ENCODE measurements at regions not wholly inside any gene's neighbourhood (a gene's known extent, or its start where the extent isn't known, plus 50 kb on each side); places are given as distances from the start of the nearest gene placed in this dataset.
A peak's percentile ranks its signal among the peaks of the same experiment; 100 is the strongest.

DNA sequence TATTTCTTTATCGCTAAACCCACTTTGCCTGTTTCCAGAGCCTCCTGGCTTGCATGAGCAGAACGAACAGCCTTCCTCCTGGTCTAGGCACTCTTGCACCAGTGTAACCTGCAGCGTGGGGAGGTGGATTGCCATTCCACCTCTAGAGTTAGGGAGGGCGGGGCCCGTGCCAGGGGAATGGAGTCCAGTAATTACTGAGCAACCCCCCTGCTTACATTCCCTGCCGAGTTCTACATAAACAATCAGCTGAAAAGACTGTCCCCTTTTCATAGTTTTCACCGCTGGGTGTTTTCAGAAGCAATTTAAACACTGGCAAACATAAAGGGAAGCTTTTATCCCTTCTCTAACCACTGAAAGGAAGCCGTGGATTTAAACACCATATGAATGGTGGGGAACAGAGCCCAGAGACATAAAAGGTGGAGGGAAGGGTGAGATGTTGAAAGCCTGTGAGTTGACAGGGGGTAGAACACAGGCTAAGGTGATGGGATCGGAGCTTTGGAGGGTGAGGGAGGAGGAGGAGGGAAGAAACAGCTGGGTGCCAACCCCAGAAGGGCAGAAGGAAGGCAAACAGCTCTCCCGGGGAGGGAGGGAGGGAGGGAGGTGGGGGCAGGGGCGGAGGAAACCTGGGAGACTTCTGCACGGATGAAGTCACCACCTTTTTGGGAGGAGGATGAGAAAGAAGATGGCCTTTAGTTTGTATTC, 68.0 kb upstream of the WDR26 start:
- DNase-seq = peak in 2 of 3 donors; percentile 50 to 65
- Histone ChIP-seq H3K4me1 (peaks cover 7 to 43% (median 19%) of the 10 kb centered on the region in 4 donors), H3K9me3 (no peaks in the 10 kb centered on the region), H3K4me3 (peak overlapping the region in 1 of 4 donors; percentile 14), H3K27me3 (no peaks in the 10 kb centered on the region), H3K27ac (peak overlapping the region; percentile 32 to 86 (median 70)), H3K36me3 (no peaks in the 10 kb centered on the region)
- no peak for TF ChIP-seq POLR2A (IDR thresholded peaks at IDR 0.05)
- TF ChIP-seq, protein P1, sequence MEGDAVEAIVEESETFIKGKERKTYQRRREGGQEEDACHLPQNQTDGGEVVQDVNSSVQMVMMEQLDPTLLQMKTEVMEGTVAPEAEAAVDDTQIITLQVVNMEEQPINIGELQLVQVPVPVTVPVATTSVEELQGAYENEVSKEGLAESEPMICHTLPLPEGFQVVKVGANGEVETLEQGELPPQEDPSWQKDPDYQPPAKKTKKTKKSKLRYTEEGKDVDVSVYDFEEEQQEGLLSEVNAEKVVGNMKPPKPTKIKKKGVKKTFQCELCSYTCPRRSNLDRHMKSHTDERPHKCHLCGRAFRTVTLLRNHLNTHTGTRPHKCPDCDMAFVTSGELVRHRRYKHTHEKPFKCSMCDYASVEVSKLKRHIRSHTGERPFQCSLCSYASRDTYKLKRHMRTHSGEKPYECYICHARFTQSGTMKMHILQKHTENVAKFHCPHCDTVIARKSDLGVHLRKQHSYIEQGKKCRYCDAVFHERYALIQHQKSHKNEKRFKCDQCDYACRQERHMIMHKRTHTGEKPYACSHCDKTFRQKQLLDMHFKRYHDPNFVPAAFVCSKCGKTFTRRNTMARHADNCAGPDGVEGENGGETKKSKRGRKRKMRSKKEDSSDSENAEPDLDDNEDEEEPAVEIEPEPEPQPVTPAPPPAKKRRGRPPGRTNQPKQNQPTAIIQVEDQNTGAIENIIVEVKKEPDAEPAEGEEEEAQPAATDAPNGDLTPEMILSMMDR (IDR thresholded peaks at IDR 0.05) = no peak

DNA sequence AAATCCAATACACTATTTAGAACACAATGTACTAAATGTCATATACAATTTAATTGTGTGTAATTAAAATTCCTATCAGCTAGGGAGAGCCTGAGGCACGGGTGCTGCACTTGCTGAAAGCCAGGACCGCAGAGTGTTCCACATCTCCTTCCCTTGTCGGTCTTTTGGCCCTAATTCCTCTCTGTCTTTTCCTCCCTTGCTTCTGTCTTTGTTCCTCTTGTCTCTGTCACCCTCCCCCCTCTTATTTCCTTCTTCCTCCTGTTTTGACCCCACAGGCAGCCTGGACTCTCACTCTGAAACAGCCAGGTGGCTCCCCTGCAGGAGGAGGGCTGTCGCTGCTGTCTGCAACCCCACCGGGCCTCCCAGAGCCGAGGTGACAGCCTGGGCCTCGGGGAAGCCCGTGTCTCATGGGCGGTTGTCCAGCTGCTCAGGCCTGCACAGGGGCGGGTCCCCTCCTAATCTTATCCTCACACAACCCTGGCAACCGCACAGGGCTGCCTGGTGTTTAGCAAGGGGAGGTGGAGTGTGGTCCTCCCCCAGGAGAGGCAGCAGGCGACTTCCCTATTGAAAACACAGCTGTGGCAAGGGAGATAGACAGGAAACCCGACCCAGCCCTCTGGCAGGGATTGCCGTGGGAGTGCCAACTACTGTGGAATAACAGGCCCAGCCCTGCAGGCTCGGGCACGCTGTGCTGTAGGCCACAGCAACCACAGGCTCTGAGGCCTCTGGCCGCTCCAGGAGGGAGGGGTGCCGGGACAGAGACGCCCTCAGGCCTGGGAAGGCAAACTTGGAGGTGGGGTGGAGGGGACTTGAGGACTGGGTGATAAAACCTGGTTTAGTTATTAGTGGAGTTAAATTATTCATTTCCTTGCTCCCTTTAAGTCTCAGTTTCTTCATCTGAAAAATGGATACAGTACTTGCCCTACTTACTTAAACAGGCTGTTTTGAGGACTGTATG, 68.8 kb upstream of the WDR26 start:
- H3K4me1 ChIP-seq = peaks cover 7 to 34% (median 16%) of the 10 kb centered on the region in 4 donors

DNA sequence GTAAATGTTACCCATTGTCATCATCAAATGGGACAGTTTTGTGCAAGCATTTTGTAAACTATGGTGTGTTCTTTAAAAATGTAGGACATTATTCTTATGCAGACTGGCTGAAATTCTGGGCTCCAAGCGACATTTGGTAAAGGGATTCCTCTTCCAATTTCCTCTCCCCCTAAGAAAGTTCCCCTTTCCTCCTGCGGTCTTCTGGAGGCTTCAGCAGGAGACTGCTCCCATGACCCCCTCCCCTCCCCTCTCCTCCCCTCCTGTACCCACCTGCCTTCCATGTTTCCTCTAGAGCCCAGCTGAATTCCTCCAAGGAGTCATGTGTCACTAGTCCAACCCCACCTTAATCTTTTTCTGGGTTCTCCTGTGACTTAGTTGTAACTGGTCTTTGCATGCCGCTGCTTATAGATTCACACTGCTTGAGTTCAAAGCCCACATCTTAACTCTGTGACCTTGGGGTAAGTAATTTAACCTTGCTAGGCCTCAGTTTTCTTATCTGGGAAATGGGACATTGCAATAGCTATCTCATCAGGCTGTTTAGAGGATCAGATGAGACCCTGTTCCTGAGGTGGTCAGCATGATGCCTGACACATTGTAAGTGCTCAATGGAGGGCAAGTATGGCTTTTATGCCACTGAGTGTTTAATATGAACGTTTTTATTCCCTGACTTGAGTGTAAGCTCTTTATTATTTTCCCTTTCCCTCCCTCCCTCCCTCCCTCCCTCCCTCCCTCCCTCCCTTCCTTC, 69.9 kb upstream of the WDR26 start:
- H3K4me1 ChIP-seq = peaks cover 7 to 30% (median 13%) of the 10 kb centered on the region in 4 donors

More for the DNA sequence above, 68.8 kb upstream of the WDR26 start:
- TF ChIP-seq, protein P1 (IDR thresholded peaks at IDR 0.05) = peak in 3 of 6 experiments; percentile 17 to 41 (median 32)
- TF ChIP-seq POLR2A (IDR thresholded peaks at IDR 0.05) = no peak
- DNase-seq = peak; percentile 41 to 86 (median 85)
- Histone ChIP-seq H3K27ac (peak overlapping the region; percentile 32 to 86 (median 70)), H3K27me3 (no peaks in the 10 kb centered on the region), H3K4me3 (peak overlapping the region in 1 of 4 donors; percentile 14), H3K9me3 (no peaks in the 10 kb centered on the region), H3K36me3 (no peaks in the 10 kb centered on the region)

DNA sequence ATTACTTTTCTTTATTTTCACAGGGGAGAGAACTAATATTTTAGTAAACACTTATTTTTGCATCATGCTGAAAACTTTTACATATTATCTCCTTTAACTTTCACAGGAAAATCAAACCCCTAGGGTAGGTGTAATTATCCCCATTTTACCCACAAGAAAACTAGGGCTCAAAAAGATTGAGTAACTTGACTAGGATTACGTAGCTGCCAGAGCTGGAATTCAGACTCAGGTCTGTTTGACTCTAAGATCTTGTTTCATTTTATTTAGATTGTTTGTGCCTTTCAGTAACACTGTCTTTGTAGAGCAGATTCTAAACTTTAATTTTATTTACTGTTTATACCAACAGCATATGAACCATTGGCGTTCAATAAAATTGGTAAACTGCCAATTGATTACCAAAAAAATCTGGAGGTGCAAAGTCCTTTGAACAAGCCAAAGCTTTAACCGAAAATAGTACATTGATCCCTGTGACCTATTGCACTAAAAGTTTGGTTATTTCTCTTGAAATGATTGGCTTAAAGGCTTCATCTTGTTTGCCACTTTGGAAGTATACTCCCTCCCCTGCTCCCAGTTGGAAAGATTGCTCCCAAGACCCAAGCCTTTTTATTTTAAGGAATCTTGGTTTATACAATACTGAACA, 71.0 kb upstream of the WDR26 start:
- H3K36me3 ChIP-seq = no peaks in the 10 kb centered on the region
- H3K9me3 ChIP-seq = no peaks in the 10 kb centered on the region
- no peak for DNase-seq
- H3K27ac ChIP-seq = no peak overlapping the region
- no peak for TF ChIP-seq POLR2A (IDR thresholded peaks at IDR 0.05)
- TF ChIP-seq, protein P1 (IDR thresholded peaks at IDR 0.05) = no peak
- peaks cover 7 to 30% (median 13%) of the 10 kb centered on the region in 4 donors for H3K4me1 ChIP-seq
- H3K27me3 ChIP-seq = no peaks in the 10 kb centered on the region
- H3K4me3 ChIP-seq = no peak overlapping the region

More for the DNA sequence above, 69.9 kb upstream of the WDR26 start:
- no peak for DNase-seq
- no peak for TF ChIP-seq POLR2A (IDR thresholded peaks at IDR 0.05)
- TF ChIP-seq, protein P1 (IDR thresholded peaks at IDR 0.05) = no peak
- no peaks in the 10 kb centered on the region for H3K9me3 ChIP-seq
- H3K36me3 ChIP-seq = no peaks in the 10 kb centered on the region
- no peak overlapping the region for H3K4me3 ChIP-seq
- H3K27ac ChIP-seq = peak overlapping the region in 3 of 4 donors; percentile 59 to 86 (median 82)
- H3K27me3 ChIP-seq = no peaks in the 10 kb centered on the region

All from Peyer's patch (tissue), 4 donors.